ENCODE measurements at regions not wholly inside any gene's neighbourhood (a gene's known extent, or its start where the extent isn't known, plus 50 kb on each side); places are given as distances from the start of the nearest gene placed in this dataset.
A peak's percentile ranks its signal among the peaks of the same experiment; 100 is the strongest.

- H3K4me3 Mint-ChIP-seq = no peak overlapping the region
- H3K27ac Mint-ChIP-seq = no peak overlapping the region
- H3K9me3 Mint-ChIP-seq = no peaks in the 10 kb centered on the region
- no peak for DNase-seq (ENCODE audit: extremely low spot score, unreplicated experiment)
- TF ChIP-seq CTCF (conservative IDR thresholded peaks at IDR 0.05) = no peak
- H3K4me1 Mint-ChIP-seq (ENCODE audit: unreplicated experiment) = no peaks in the 10 kb centered on the region
- H3K36me3 Mint-ChIP-seq = no peaks in the 10 kb centered on the region
- no peaks in the 10 kb centered on the region for H3K27me3 Mint-ChIP-seq
These were observed 450.1 kb downstream of the GBE1 start for GRCh38 chr3:81311321-81311720.

GRCh38 chr3:81308306-81308705 is 453.1 kb downstream of the GBE1 start:
- no peak for TF ChIP-seq CTCF (conservative IDR thresholded peaks at IDR 0.05)
- H3K27ac Mint-ChIP-seq = no peak overlapping the region
- no peak for DNase-seq (ENCODE audit: extremely low spot score, unreplicated experiment)
- no peak overlapping the region for H3K4me3 Mint-ChIP-seq
- H3K36me3 Mint-ChIP-seq = no peaks in the 10 kb centered on the region
- no peaks in the 10 kb centered on the region for H3K9me3 Mint-ChIP-seq
- H3K4me1 Mint-ChIP-seq (ENCODE audit: unreplicated experiment) = no peaks in the 10 kb centered on the region
- no peaks in the 10 kb centered on the region for H3K27me3 Mint-ChIP-seq

GRCh38 chr3:81307221-81307620 is 454.2 kb downstream of the GBE1 start:
- H3K36me3 Mint-ChIP-seq = no peaks in the 10 kb centered on the region
- H3K4me1 Mint-ChIP-seq (ENCODE audit: unreplicated experiment) = no peaks in the 10 kb centered on the region
- no peaks in the 10 kb centered on the region for H3K27me3 Mint-ChIP-seq
- no peak overlapping the region for H3K27ac Mint-ChIP-seq
- no peaks in the 10 kb centered on the region for H3K9me3 Mint-ChIP-seq
- H3K4me3 Mint-ChIP-seq = no peak overlapping the region
- TF ChIP-seq CTCF (conservative IDR thresholded peaks at IDR 0.05) = no peak
- DNase-seq (ENCODE audit: extremely low spot score, unreplicated experiment) = no peak

GRCh38 chr3:81303321-81303720 is 458.1 kb downstream of the GBE1 start:
- Mint-ChIP-seq H3K9me3 (no peaks in the 10 kb centered on the region), H3K36me3 (no peaks in the 10 kb centered on the region), H3K4me3 (no peak overlapping the region), H3K4me1 (ENCODE audit: unreplicated experiment) (peaks cover 11% of the 10 kb centered on the region), H3K27ac (no peak overlapping the region), H3K27me3 (no peaks in the 10 kb centered on the region)
- TF ChIP-seq CTCF (conservative IDR thresholded peaks at IDR 0.05) = no peak
- DNase-seq (ENCODE audit: extremely low spot score, unreplicated experiment) = no peak

- Mint-ChIP-seq H3K4me1 (ENCODE audit: unreplicated experiment) (peaks cover 13% of the 10 kb centered on the region), H3K4me3 (no peak overlapping the region), H3K36me3 (no peaks in the 10 kb centered on the region), H3K27ac (no peak overlapping the region), H3K27me3 (no peaks in the 10 kb centered on the region), H3K9me3 (no peaks in the 10 kb centered on the region)
- TF ChIP-seq CTCF (conservative IDR thresholded peaks at IDR 0.05) = peak; percentile 83
- no peak for DNase-seq (ENCODE audit: extremely low spot score, unreplicated experiment)
These were observed 459.4 kb downstream of the GBE1 start for GRCh38 chr3:81302045-81302444.

GRCh38 chr3:81301230-81301629 is 460.2 kb downstream of the GBE1 start:
- H3K4me3 Mint-ChIP-seq = no peak overlapping the region
- H3K9me3 Mint-ChIP-seq = no peaks in the 10 kb centered on the region
- H3K4me1 Mint-ChIP-seq (ENCODE audit: unreplicated experiment) = peaks cover 16% of the 10 kb centered on the region
- TF ChIP-seq CTCF (conservative IDR thresholded peaks at IDR 0.05) = no peak
- no peaks in the 10 kb centered on the region for H3K27me3 Mint-ChIP-seq
- DNase-seq (ENCODE audit: extremely low spot score, unreplicated experiment) = no peak
- H3K36me3 Mint-ChIP-seq = no peaks in the 10 kb centered on the region
- H3K27ac Mint-ChIP-seq = no peak overlapping the region
